ENCODE measurements at regions not wholly inside any gene's neighbourhood (a gene's known extent, or its start where the extent isn't known, plus 50 kb on each side); places are given as distances from the start of the nearest gene placed in this dataset.

GRCh38 chr1:193674292-193674944 lies 488.0 kb upstream of the B3GALT2 start:
- no peak for DNase-seq

GRCh38 chr1:193666485-193667083 lies 480.2 kb upstream of the B3GALT2 start:
- DNase-seq = no peak

- no peak for DNase-seq
These were observed 477.6 kb upstream of the B3GALT2 start for GRCh38 chr1:193663965-193664364.

DNA sequence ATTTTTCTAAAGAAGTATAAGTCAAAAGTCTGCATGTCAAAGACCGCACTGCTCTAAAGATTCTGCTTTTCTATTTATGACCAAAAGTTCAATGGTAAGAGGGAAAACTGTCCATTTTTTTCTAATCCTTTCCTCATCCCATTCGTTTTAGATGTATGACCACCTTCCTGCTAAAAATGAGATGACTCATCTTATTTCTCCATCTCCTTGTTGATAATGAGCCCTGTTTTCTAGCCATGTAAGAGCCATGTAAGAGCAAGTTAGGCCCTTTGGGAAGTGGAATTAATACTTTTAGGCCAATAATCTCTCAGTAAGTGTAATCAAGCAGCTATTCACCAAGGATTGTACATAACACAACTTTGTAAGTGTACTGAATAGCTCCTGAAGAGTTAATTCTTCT lies 475.6 kb upstream of the B3GALT2 start:
- DNase-seq = no peak

DNA sequence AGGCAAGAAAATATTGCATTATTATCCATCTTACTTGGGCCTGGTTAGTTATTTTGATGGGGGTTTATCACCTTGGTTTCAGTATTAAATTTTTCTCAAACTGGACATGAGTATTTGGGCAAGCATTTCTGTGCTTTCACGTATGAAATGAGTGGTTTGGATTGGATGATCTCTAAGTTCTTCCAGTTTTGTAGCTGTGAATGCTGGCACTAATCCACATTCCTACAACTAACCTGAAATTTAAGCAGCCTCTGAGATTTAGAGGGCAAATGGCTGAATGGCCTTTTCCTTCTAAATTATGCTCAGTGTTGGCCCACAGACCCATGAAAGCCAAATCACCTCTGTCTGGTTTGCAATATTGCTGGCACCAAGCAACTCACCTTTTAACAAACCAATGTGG lies 475.0 kb upstream of the B3GALT2 start:
- DNase-seq = no peak

DNA sequence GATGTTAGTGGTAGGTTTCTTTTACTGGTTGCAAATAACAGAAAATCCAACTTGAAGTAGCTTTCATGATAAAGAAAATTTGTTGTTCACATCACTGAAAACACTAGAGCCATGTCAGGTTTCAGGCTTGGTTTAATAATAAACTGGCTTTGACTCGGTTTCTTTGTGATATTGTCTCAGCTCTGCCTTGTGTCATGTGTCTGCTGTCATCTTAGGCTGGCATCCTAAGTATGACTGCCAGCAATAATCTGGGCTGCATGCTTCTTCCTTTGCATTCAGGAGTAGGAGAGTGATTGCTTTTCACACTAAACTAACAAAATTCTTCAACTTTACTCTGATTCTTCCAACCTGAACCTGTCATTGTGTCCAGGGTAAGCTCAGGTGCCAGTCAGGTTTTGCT lies 474.0 kb upstream of the B3GALT2 start:
- no peak for DNase-seq

DNA sequence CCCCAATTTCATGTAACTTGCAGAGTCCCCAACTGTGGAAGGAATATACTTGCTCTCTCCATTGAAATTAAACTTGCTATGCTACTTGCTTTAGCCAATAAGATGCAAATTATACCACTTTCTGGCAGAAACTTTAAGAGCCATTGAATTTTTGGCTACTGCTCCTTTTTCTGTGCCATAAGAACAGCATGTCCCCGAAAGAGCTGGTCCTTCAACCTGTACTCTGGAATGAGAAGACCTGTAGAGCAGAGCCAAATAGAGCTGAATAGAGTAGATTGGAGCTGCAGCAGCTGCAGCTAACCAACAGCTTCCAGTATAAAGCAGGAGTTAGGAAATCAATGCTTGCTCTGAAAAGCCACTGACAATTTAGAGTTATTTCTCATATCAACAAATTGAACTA lies 472.3 kb upstream of the B3GALT2 start:
- no peak for DNase-seq

DNA sequence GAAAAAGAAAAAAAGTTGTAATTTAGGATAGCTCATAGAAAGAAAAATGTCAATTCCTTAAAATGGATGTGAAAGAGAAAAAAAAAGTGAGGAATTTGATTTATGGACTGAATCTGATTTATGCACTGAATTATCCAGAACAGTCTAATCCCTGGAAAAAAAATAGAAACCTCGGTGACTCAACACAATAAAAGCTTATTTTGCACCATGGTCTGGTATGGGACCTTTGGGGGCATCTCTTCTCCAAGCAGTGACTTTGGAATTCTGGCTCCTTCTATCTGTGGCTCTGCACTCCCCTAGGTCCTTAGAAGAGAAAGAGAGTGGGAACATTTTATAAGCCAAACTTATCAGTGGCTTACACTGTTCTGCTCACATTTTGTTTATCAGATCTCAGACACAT lies 471.7 kb upstream of the B3GALT2 start:
- no peak for DNase-seq

- no peak for DNase-seq
These were observed 471.1 kb upstream of the B3GALT2 start for GRCh38 chr1:193657552-193657951.

DNA sequence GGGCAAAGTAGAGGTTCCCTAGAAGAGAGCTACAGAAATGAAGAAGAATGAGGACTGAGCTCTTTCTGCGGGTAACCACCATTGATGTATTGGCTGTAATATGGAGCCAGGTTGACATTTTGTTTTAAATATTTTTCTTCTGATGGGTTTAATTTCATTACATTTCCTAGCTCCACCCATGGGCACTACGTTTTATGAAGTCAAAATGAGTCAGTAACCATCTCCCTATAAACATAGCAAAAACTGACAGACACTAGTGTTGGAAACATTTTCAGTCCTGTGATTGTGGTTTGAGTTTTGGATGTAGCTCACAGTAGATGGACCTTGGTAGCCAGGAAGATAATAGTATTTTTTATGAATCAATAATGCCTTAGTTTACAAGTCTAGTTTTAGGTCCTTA lies 470.4 kb upstream of the B3GALT2 start:
- no peak for DNase-seq

GRCh38 chr1:193654951-193655735 lies 468.7 kb upstream of the B3GALT2 start:
- DNase-seq = no peak

GRCh38 chr1:193649587-193649986 lies 463.2 kb upstream of the B3GALT2 start:
- DNase-seq = no peak

- DNase-seq = no peak
These were observed 448.5 kb upstream of the B3GALT2 start for GRCh38 chr1:193634876-193635275.

GRCh38 chr1:193634470-193634869 lies 448.1 kb upstream of the B3GALT2 start:
- no peak for DNase-seq

DNA sequence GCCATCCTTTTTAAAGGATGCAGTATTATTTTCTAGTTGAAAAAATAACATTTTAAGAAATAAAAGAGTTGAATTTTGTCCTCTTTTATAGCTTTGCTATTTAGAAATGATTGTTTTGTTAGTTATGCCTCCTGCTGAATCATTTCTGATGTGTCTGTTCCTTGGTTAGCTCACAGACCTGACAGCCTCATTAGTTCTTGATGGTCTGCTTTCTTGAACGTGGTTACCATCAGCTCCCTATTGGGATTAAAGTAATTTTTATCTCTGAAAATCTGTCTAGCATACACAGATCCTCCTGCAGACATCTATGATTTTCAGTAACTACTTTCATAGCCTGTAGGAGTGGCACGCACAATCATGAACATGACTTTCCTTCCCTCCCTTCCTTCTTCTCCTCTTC lies 447.6 kb upstream of the B3GALT2 start:
- DNase-seq = no peak

DNA sequence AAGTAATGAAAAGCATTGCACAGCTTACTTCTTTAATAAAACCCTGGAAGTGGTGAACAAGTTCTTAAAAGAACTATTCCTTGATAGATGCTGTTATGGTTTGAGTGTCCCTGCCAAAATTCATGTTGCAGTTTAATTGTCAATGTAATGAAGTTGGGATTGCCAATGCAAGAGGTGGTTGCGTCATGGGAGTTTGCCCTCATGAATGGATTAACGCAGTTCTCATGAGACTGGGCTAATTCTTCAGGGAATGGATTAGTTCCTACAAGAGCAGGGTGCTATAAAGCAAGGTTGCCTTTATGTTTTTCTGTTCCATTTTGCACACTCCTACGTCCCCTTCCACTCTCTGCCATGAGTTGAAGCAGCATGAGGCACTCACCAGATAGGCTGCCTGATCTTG lies 446.7 kb upstream of the B3GALT2 start:
- no peak for DNase-seq

GRCh38 chr1:193631306-193631705 lies 444.9 kb upstream of the B3GALT2 start:
- no peak for DNase-seq

DNA sequence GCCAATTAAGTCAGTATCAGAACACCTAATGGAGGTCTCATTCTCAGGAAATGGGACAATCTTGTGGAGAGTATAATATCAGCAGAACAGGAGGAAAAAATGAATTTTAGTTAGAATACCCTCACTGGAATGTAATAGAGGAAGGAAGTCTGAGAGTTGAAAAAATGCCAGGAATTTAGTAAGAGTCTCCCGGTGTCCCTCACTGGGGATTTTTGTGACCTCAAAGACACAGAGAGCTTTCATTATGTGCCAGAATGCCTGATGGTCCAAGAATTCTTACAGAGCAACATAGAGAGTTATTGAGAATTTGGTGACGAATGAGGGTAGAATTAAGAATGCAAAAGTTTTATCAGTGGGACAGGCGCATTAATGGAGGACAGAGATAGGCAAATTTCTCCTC lies 443.5 kb upstream of the B3GALT2 start:
- DNase-seq = no peak

- no peak for DNase-seq
These were observed 440.3 kb upstream of the B3GALT2 start for GRCh38 chr1:193626695-193627094.

- DNase-seq = no peak
These were observed 438.8 kb upstream of the B3GALT2 start for GRCh38 chr1:193625255-193625654.

GRCh38 chr1:193619911-193620310 lies 433.5 kb upstream of the B3GALT2 start:
- DNase-seq = no peak

DNA sequence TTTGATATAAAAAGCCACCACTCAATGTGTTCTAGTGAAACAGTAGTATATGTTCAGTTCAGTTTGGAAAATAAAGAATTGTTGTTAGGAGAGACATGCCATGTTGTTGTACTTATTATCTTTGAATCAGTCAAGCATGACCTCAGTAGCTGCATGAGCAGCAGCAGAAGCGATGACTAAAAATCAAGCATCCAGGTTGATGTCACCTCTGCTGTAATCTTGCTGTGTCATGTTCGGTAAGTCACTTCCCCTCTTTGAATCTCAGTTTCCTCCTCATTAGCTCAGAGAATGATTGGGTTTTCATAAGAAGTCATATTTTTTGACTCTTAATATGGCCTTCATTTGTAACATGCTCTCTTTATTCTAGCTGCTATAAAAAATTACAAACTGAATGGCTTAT lies 428.4 kb upstream of the B3GALT2 start:
- no peak for DNase-seq

DNA sequence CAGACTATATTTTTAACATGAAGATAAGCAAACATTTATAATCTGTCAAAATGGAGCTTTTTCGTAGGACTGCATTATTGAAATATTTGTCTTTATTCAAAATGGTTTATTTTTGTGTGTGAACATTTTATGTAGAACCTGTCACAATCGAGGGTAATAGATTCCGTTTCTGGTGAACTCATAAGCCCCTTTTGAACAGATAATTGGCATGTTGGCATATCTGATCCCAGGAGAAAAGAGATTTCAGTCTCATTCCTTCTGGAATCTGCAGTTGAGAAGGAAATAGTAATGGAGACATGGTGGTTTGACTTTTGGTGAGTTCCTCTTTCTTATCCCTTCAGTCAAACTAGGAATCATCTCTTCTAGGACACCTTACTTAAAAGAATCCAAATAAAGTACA lies 427.9 kb upstream of the B3GALT2 start:
- no peak for DNase-seq

DNA sequence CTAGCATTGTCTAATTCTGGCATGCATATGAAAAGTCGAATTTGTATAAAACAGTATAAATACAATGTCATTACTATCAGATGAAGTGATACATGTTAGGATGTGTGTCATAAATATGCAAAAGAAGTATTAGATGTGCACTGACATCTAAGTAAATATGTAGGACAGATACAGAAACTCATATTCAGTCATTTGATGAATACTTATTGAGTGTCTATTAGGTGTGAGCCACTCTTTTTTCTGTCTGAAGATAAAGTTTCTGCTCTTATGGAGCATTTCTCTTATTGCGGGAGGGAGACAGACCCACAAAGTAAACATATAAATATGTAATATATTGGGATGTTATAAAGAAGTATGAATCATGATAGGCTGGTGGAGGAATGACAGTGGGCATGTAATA lies 426.6 kb upstream of the B3GALT2 start:
- no peak for DNase-seq

All from AML-193 (cell line).